H9 (cell line): ENCODE measurements at regions not wholly inside any gene's neighbourhood (a gene's known extent, or its start where the extent isn't known, plus 50 kb on each side); places are given as distances from the start of the nearest gene placed in this dataset.

Experiments used
- DNase-seq: peaks from one replicate; pipeline ENCODE4 v3.0.0-alpha.2; 2017
- H2AFZ ChIP-seq: one replicate; pipeline ENCODE4 v1.6.1; 2013; ENCODE audit warnings: mild to moderate bottlenecking, low read length, control low read depth, moderate library complexity
- H2AK5ac ChIP-seq: 2 replicates; pipeline ENCODE4 v1.6.1; 2013; ENCODE audit warnings: low read length, control low read depth, mixed read lengths; ENCODE audit not compliant: insufficient read length
- H2BK120ac ChIP-seq: one replicate; pipeline ENCODE4 v1.6.1; 2013; ENCODE audit warnings: low read depth, mild to moderate bottlenecking, low read length, control low read depth, inconsistent platforms; ENCODE audit not compliant: poor library complexity, severe bottlenecking
- H2BK12ac ChIP-seq: 2 replicates; pipeline ENCODE4 v1.6.1; 2013; ENCODE audit warnings: low read length, control low read depth, mixed read lengths, low read depth; ENCODE audit not compliant: insufficient read length
- H2BK15ac ChIP-seq: 2 replicates; pipeline ENCODE4 v1.6.1; 2013; ENCODE audit warnings: low read depth, low read length, control low read depth
- H2BK20ac ChIP-seq: one replicate; pipeline ENCODE4 v1.6.1; 2013; ENCODE audit warnings: low read depth, mild to moderate bottlenecking, low read length, control low read depth, inconsistent platforms; ENCODE audit not compliant: poor library complexity, severe bottlenecking
- H2BK5ac ChIP-seq: 2 replicates; pipeline ENCODE4 v1.6.1; 2013; ENCODE audit warnings: low read length, control low read depth, mixed read lengths; ENCODE audit not compliant: insufficient read length
- H3K14ac ChIP-seq: 2 replicates; pipeline ENCODE4 v1.6.1; 2013; ENCODE audit warnings: low read length, control low read depth; ENCODE audit not compliant: insufficient read depth
- H3K18ac ChIP-seq: 2 replicates; pipeline ENCODE4 v1.6.1; 2013; ENCODE audit warnings: low read depth, mild to moderate bottlenecking, mixed read lengths, low read length, control low read depth; ENCODE audit not compliant: insufficient read length
- H3K23ac ChIP-seq: 2 replicates; pipeline ENCODE4 v1.6.1; 2013; ENCODE audit warnings: low read length, control low read depth, mixed read lengths, low read depth; ENCODE audit not compliant: insufficient read length
- H3K23me2 ChIP-seq: 2 replicates; pipeline ENCODE4 v1.6.1; 2013; ENCODE audit warnings: low read depth, mild to moderate bottlenecking, mixed read lengths, low read length, control low read depth; ENCODE audit not compliant: insufficient read length, poor library complexity, severe bottlenecking
- H3K27ac ChIP-seq: 2 replicates; pipeline ENCODE4 v1.5.1; 2013; ENCODE audit warnings: low read length, control low read depth, mixed read lengths, low read depth; ENCODE audit not compliant: insufficient read length
- H3K27me3 ChIP-seq: 2 replicates; pipeline ENCODE4 v1.6.1; 2013; ENCODE audit warnings: low read length, control low read depth, inconsistent platforms; ENCODE audit not compliant: insufficient read depth
- H3K4ac ChIP-seq: 2 replicates; pipeline ENCODE4 v1.6.1; 2013; ENCODE audit warnings: low read depth, mild to moderate bottlenecking, control low read depth, inconsistent platforms, low read length, moderate library complexity
- H3K4me1 ChIP-seq: 2 replicates; pipeline ENCODE4 v1.6.1; 2013; ENCODE audit warnings: low read length, control low read depth, inconsistent platforms; ENCODE audit not compliant: insufficient read depth
- H3K4me2 ChIP-seq: 2 replicates; pipeline ENCODE4 v1.6.1; 2013; ENCODE audit warnings: low read length, control low read depth, mixed read lengths; ENCODE audit not compliant: insufficient read length, insufficient read depth
- H3K56ac ChIP-seq: 2 replicates; pipeline ENCODE4 v1.6.1; 2013; ENCODE audit warnings: low read depth, mild to moderate bottlenecking, mixed read lengths, low read length, control low read depth; ENCODE audit not compliant: insufficient read length
- H3K79me1 ChIP-seq: 2 replicates; pipeline ENCODE4 v1.6.1; 2013; ENCODE audit warnings: low read depth, mild to moderate bottlenecking, moderate library complexity, low read length, control low read depth, inconsistent platforms; ENCODE audit not compliant: insufficient read depth, poor library complexity, severe bottlenecking
- H3K79me2 ChIP-seq: 2 replicates; pipeline ENCODE4 v1.6.1; 2013; ENCODE audit warnings: low read length, control low read depth, inconsistent platforms; ENCODE audit not compliant: insufficient read depth
- H3K9ac ChIP-seq: 2 replicates; pipeline ENCODE4 v1.6.1; 2013; ENCODE audit warnings: low read length, control low read depth, mixed read lengths; ENCODE audit not compliant: insufficient read length; ENCODE audit errors: extremely low read depth
- H3K9me3 ChIP-seq: one replicate; pipeline ENCODE4 v1.6.1; 2013; ENCODE audit warnings: low read depth, low read length, inconsistent platforms; ENCODE audit not compliant: control insufficient read depth
- H3T11ph ChIP-seq: one replicate; pipeline ENCODE4 v1.6.1; 2013; ENCODE audit warnings: mild to moderate bottlenecking, low read length, control low read depth, inconsistent platforms
- H4K20me1 ChIP-seq: one replicate; pipeline ENCODE4 v1.6.1; 2013; ENCODE audit not compliant: control insufficient read depth, insufficient read length, insufficient read depth
- H4K5ac ChIP-seq: 2 replicates; pipeline ENCODE4 v1.6.1; 2013; ENCODE audit warnings: low read depth, mild to moderate bottlenecking, mixed read lengths, low read length, control low read depth; ENCODE audit not compliant: insufficient read length
- H4K8ac ChIP-seq: replicated peaks from 2 replicates; pipeline ENCODE4 v1.6.1; 2013; ENCODE audit warnings: low read length, control low read depth, mixed read lengths, low read depth; ENCODE audit not compliant: insufficient read length
- H4K91ac ChIP-seq: 2 replicates; pipeline ENCODE4 v1.6.1; 2013; ENCODE audit warnings: low read depth, mild to moderate bottlenecking, moderate library complexity, mixed read lengths, low read length, control low read depth; ENCODE audit not compliant: insufficient read length
- H3K27ac Mint-ChIP-seq, 3 experiments: 2 replicates in 2 of 3; 3 replicates in 1 of 3; pipeline ENCODE4 v1.8.0; 2020 to 2021; ENCODE audit warnings: mixed read lengths in 3 of 3, mild to moderate bottlenecking in 1 of 3, moderate library complexity in 1 of 3
- H3K27me3 Mint-ChIP-seq: 2 replicates; pipeline ENCODE4 v1.8.0; 2021; ENCODE audit warnings: low read depth, mild to moderate bottlenecking, moderate library complexity, mixed read lengths
- H3K36me3 Mint-ChIP-seq, 3 experiments: 2 replicates in 2 of 3; 3 replicates in 1 of 3; pipeline ENCODE4 v1.8.0; 2020 to 2021; ENCODE audit warnings: low read depth in 3 of 3, mixed read lengths in 3 of 3; ENCODE audit not compliant: insufficient read depth in 1 of 3
- H3K4me1 Mint-ChIP-seq, 2 experiments: 2 replicates each; pipeline ENCODE4 v1.8.0; 2020; ENCODE audit warnings: mixed read lengths in 2 of 2
- H3K4me3 Mint-ChIP-seq, 2 experiments: 2 replicates in 1 of 2; 3 replicates in 1 of 2; pipeline ENCODE4 v1.8.0; 2020 to 2021; ENCODE audit warnings: mild to moderate bottlenecking in 2 of 2, mixed read lengths in 2 of 2, moderate library complexity in 1 of 2
- H3K9me3 Mint-ChIP-seq, 2 experiments: 2 replicates in 1 of 2; 3 replicates in 1 of 2; pipeline ENCODE4 v1.8.0; 2020; ENCODE audit warnings: mild to moderate bottlenecking in 2 of 2, mixed read lengths in 2 of 2, moderate library complexity in 1 of 2
- CTCF ChIP-seq: fragments of 200-600 bp; sonication (generic); conservative IDR thresholded peaks from 3 replicates; pipeline ENCODE4 v1.8.0; 2021; ENCODE audit warnings: antibody characterized with exemption, mild to moderate bottlenecking
- WGBS: extraction: QIAGEN DNeasy Blood & Tissue Kit; methylation state at CpG from one replicate; pipeline ENCODE4 v1.1.7; 2013; ENCODE audit warnings: missing lambda C conversion rate, low lambda C conversion rate, mixed read lengths; ENCODE audit not compliant: insufficient read length; ENCODE audit errors: extremely low coverage; 5-methylcytosine and 5-hydroxymethylcytosine counted together

GRCh38 chr4:102437111-102437510, 64.0 kb upstream of the NFKB1 start:
- Histone ChIP-seq H3K23me2 (no peaks in the 10 kb centered on the region), H3K4ac (no peak overlapping the region), H3K56ac (no peak overlapping the region), H3K27ac (no peak overlapping the region), H3K9ac (no peak overlapping the region), H2BK12ac (no peak overlapping the region), H2AFZ (no peak overlapping the region), H2BK5ac (no peak overlapping the region), H2BK20ac (no peak overlapping the region), H3K79me2 (no peaks in the 10 kb centered on the region), H2AK5ac (no peak overlapping the region), H4K8ac (no peak overlapping the region), H4K20me1 (no peaks in the 10 kb centered on the region), H3K27me3 (no peaks in the 10 kb centered on the region), H3K14ac (no peak overlapping the region), H3K4me1 (peaks cover 2% of the 10 kb centered on the region), H3K23ac (no peak overlapping the region), H3K18ac (no peak overlapping the region), H3K4me2 (no peak overlapping the region), H3K79me1 (no peaks in the 10 kb centered on the region), H3T11ph (no peak overlapping the region), H4K5ac (no peak overlapping the region), H2BK15ac (no peak overlapping the region), H3K9me3 (no peaks in the 10 kb centered on the region), H2BK120ac (no peak overlapping the region), H4K91ac (no peak overlapping the region)
- no peak for DNase-seq
- Mint-ChIP-seq H3K36me3 (peaks cover 0 to 6% (median 2%) of the 10 kb centered on the region in 3 experiments; a peak in 3 of 7 replicates), H3K4me1 (peaks cover 13 to 20% of the 10 kb centered on the region in 2 experiments), H3K4me3 (no peak overlapping the region), H3K9me3 (peaks cover 5 to 13% of the 10 kb centered on the region in 2 experiments; a peak in 4 of 5 replicates), H3K27ac (no peak overlapping the region; a peak in 1 of 7 replicates), H3K27me3 (no peaks in the 10 kb centered on the region)
- WGBS: no CpG with 5 or more reads among the region's 3 CpGs
- TF ChIP-seq CTCF: no peak
